WTC11 (cell line): ENCODE measurements at regions not wholly inside any gene's neighbourhood (a gene's known extent, or its start where the extent isn't known, plus 50 kb on each side); places are given as distances from the start of the nearest gene placed in this dataset.

Experiments
- ATAC-seq: fragments of 200-7000 bp; cut with Tn5 transposase; 2 replicates; pipeline ENCODE4 v1.10.0; 2021; ENCODE audit warnings: mild to moderate bottlenecking, moderate library complexity
- CTCF ChIA-PET: fragments of 300-600 bp; sonication (Branson Sonifier 250); formaldehyde crosslinking; loops from one replicate; lab custom pipeline; 2021; ENCODE audit warnings: antibody characterized with exemption; lab: Charles Lee
- POLR2A ChIA-PET: fragments of 350-600 bp; sonication (Branson Sonifier 250); formaldehyde crosslinking; loops from one replicate; lab custom pipeline; 2021; ENCODE audit warnings: antibody characterized with exemption; lab: Charles Lee
- DNase-seq: peaks from one replicate; pipeline ENCODE4 v3.0.0; 2021; ENCODE audit warnings: low spot score
- H3K27ac Mint-ChIP-seq: 2 replicates; pipeline ENCODE4 v1.8.0; 2021; ENCODE audit warnings: mixed read lengths
- H3K27me3 Mint-ChIP-seq: 2 replicates; pipeline ENCODE4 v1.8.0; 2021; ENCODE audit warnings: low read depth, mild to moderate bottlenecking, moderate library complexity, mixed read lengths
- H3K36me3 Mint-ChIP-seq: 2 replicates; pipeline ENCODE4 v1.8.0; 2021; ENCODE audit warnings: mixed read lengths
- H3K4me1 Mint-ChIP-seq: 2 replicates; pipeline ENCODE4 v1.8.0; 2022; ENCODE audit warnings: mixed read lengths
- H3K4me3 Mint-ChIP-seq: 2 replicates; pipeline ENCODE4 v1.8.0; 2021; ENCODE audit warnings: mild to moderate bottlenecking, moderate library complexity, mixed read lengths
- H3K9me3 Mint-ChIP-seq: 2 replicates; pipeline ENCODE4 v1.8.0; 2021; ENCODE audit warnings: mixed read lengths
- CREB1 ChIP-seq: sonication (generic); formaldehyde crosslinking; IDR thresholded peaks from 2 replicates; pipeline ENCODE4 v1.8.0; 2023; ENCODE audit warnings: mild to moderate bottlenecking, missing genetic modification reagents
- E2F5 ChIP-seq: sonication (generic); formaldehyde crosslinking; IDR thresholded peaks from 2 replicates; pipeline ENCODE4 v1.8.1; 2022; ENCODE audit warnings: mild to moderate bottlenecking, moderate library complexity, missing genetic modification reagents
- ERG ChIP-seq: fragments of 250-450 bp; sonication (Bioruptor Pico); IDR thresholded peaks from 2 replicates; pipeline ENCODE4 v1.8.0; 2021; ENCODE audit warnings: mild to moderate bottlenecking
- FOXP4 ChIP-seq: sonication (generic); formaldehyde crosslinking; IDR thresholded peaks from 2 replicates; pipeline ENCODE4 v1.8.0; 2022; ENCODE audit warnings: mild to moderate bottlenecking, missing genetic modification reagents
- JAZF1 ChIP-seq: fragments of 250-450 bp; sonication (Bioruptor Pico); IDR thresholded peaks from 2 replicates; pipeline ENCODE4 v1.9.0; 2021; ENCODE audit warnings: moderate library complexity, mild to moderate bottlenecking, inconsistent platforms
- PRDM15 ChIP-seq: sonication (generic); formaldehyde crosslinking; IDR thresholded peaks from 2 replicates; pipeline ENCODE4 v1.8.0; 2022; ENCODE audit warnings: missing genetic modification reagents
- PREB ChIP-seq: sonication (generic); formaldehyde crosslinking; IDR thresholded peaks from 2 replicates; pipeline ENCODE4 v1.8.1; 2022; ENCODE audit warnings: mild to moderate bottlenecking, missing genetic modification reagents, moderate library complexity, borderline replicate concordance
- RELA ChIP-seq: sonication (generic); formaldehyde crosslinking; IDR thresholded peaks from 2 replicates; pipeline ENCODE4 v1.8.1; 2022; ENCODE audit warnings: missing genetic modification reagents, mild to moderate bottlenecking, borderline replicate concordance
- SOX15 ChIP-seq: fragments of 250-450 bp; sonication (Bioruptor Pico); IDR thresholded peaks from 2 replicates; pipeline ENCODE4 v1.9.0; 2021; ENCODE audit warnings: mild to moderate bottlenecking
- ZBTB21 ChIP-seq: sonication (generic); formaldehyde crosslinking; IDR thresholded peaks from 2 replicates; pipeline ENCODE4 v1.8.1; 2023; ENCODE audit warnings: mild to moderate bottlenecking, missing genetic modification reagents, borderline replicate concordance
- ZNF121 ChIP-seq: sonication (generic); formaldehyde crosslinking; IDR thresholded peaks from 2 replicates; pipeline ENCODE4 v1.8.0; 2023; ENCODE audit warnings: missing genetic modification reagents
- ZNF219 ChIP-seq: sonication (generic); formaldehyde crosslinking; IDR thresholded peaks from 2 replicates; pipeline ENCODE4 v1.8.0; 2023; ENCODE audit warnings: missing genetic modification reagents, mild to moderate bottlenecking, borderline replicate concordance

GRCh38 chr4:55178226-55179005, 53.0 kb upstream of the KDR start:
- ChIA-PET CTCF (interaction anchor here (1.4 kb wide), 1 partner anchor 9 kb away, joined by 3 read pairs; no protein-coding TSS in a partner anchor), POLR2A (no interaction called here)
- no peak overlapping the region for H3K4me3 Mint-ChIP-seq
- no peaks in the 10 kb centered on the region for H3K27me3 Mint-ChIP-seq
- ATAC-seq (no peak), DNase-seq (no peak)
- H3K36me3 Mint-ChIP-seq = no peaks in the 10 kb centered on the region
- no peak for TF ChIP-seq SOX15 (CRISPR knock-in tag)
- no peak for TF ChIP-seq PRDM15 (CRISPR knock-in tag)
- no peak for TF ChIP-seq ZBTB21 (CRISPR knock-in tag)
- TF ChIP-seq ERG (CRISPR knock-in tag) = no peak
- H3K27ac Mint-ChIP-seq = peak overlapping the region; percentile 2; the same call in 1 of the 2 replicates
- peaks cover 5% of the 10 kb centered on the region for H3K9me3 Mint-ChIP-seq
- H3K4me1 Mint-ChIP-seq = peaks cover 52% of the 10 kb centered on the region

GRCh38 chr4:55181010-55182005, 55.9 kb upstream of the KDR start:
- 0 out of 2 replicates have a peak overlapping the region, but pooled peaks have one; percentile 48 for H3K27ac Mint-ChIP-seq
- DNase-seq (no peak), ATAC-seq (peak; percentile 65)
- H3K9me3 Mint-ChIP-seq = peaks cover 5% of the 10 kb centered on the region
- POLR2A ChIA-PET = interaction anchor here (0.6 kb wide), 1 partner anchor 35 kb away, joined by 6 read pairs; no protein-coding TSS in a partner anchor
- no peaks in the 10 kb centered on the region for H3K36me3 Mint-ChIP-seq
- H3K4me3 Mint-ChIP-seq = no peak overlapping the region
- TF ChIP-seq ZNF219 (CRISPR knock-in tag) (no peak), E2F5 (CRISPR knock-in tag) (no peak), ZNF121 (CRISPR knock-in tag) (no peak), FOXP4 (CRISPR knock-in tag) (no peak), CREB1 (CRISPR knock-in tag) (no peak), RELA (CRISPR knock-in tag) (no peak), PREB (CRISPR knock-in tag) (no peak), JAZF1 (CRISPR knock-in tag) (no peak)
- CTCF ChIA-PET = interaction anchor here (0.5 to 1.3 kb wide), 5 partner anchors 65 to 540 kb away, joined by 3 to 5 read pairs (median 3); partner anchors contain the start of gene CLOCK
- no peaks in the 10 kb centered on the region for H3K27me3 Mint-ChIP-seq
- H3K4me1 Mint-ChIP-seq = peaks cover 71% of the 10 kb centered on the region
